ENCODE measurements at regions not wholly inside any gene's neighbourhood (a gene's known extent, or its start where the extent isn't known, plus 50 kb on each side); places are given as distances from the start of the nearest gene placed in this dataset.

DNA sequence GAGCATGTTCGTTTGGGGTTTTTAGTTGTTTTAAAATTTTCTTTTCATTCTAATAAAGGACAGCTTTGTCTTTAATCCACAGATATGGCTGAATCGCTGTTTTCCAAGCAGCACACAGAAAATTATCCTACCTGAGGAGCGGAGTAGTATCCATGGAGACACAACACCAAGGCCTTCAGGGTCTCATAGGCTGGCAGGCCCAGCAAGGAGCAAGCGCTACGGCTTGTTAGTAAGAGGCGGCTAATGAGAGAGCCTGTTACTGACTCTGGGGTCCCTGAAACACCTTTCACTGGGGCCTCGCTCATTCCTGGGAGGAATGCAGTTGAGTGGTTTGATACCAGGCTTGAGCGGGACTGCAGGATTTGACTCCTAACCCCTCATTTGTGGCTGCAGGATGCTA is 303.8 kb upstream of the CDH4 start:
- no peak for FAIRE-seq

GRCh38 chr20:60950561-60950960 is 301.5 kb upstream of the CDH4 start:
- no peak for FAIRE-seq

GRCh38 chr20:60950974-60951373 is 301.1 kb upstream of the CDH4 start:
- no peak for FAIRE-seq

DNA sequence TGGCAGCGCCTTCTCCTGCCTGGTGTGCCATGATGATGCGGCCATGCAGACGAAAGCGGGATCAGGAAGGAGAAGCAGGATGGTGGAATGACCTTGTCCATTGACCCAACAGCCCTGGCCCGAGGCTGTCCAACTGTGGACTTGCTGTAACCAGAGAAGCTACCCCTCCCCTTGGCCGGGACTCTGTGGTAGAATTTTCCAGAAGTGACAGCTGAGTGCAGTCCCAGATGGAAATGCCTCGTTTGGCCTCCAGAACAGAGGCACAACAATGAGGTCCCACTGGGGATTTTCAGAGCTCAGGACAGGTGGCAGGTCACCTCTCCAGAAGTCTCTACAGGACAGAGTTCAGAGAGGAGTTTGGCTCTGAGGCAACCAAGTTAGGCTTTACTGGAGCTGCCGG is 299.2 kb upstream of the CDH4 start:
- FAIRE-seq = no peak

DNA sequence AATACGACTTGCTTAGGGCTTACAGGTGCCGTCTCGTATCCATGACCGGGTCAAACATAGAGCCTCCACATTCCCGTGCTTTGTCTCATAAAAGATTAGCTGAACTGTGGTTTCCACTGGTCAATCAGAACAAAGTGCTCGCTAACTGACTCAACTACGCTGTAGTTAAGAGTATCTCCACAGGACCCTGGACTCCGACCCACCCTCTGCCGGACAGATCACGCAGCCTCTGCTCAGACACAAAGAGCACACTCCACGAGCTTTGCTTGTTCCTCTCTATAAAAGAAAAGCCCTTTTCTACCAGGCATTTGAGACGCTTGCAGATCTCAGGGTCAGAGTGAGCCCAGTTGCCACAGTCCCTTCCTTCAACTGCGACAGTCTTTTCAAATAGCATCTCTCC is 298.7 kb upstream of the CDH4 start:
- no peak for FAIRE-seq

DNA sequence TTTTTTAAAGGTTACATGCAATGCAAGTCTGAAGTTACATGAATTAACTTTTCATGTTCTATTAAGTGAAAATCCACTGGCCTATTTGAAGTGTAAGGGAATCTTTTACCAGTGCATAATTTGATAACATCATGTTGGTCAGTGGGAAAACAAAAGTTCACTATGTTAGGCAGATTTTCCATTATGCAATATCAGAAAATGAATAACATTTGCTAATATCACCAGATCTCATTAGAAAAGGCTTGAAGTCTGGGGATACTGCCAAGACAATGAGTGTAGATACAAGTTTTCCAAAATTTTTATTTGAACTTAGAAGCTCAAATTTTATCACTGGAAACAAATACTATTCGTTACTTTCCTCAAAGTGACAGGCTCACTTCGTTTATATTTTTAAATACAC is 296.4 kb upstream of the CDH4 start:
- no peak for FAIRE-seq

DNA sequence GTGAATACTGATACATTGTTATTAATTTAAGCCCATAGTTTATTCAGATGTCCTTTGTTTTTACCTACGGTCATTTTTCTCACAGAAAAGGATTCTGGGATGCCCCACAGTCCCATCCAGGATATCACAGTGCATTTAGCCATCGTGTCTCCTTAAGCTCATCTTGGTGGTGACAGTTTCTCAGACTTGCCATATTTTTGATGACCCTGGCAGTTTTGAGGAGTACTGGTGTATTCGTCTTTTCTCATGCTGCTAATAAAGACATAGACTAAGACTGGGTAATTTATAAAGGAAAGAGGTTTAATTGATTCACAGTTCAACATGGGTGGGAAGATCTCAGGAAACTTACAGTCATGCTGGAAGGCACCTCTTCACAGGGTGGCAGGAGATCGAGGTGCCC is 295.9 kb upstream of the CDH4 start:
- no peak for FAIRE-seq

GRCh38 chr20:60957621-60958020 is 294.4 kb upstream of the CDH4 start:
- FAIRE-seq = no peak

DNA sequence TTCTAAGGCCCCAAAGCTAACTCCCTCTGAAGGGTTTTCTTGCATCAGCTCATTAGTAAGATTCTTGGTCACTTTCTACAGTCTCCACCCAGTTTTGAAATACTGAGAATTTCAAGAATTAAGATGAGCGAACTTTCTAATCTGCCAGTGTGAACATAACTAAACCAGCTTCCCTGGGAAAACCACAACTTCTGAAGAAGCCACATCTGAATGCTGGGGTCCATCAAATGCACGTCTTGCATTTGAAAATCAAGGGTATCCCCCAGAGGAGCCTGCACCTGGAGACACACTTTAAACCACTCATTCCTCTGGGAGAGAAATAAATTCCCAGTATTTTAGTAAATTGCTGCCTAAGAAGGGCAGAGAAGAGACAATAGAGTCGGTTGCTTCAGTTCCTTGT is 292.1 kb upstream of the CDH4 start:
- no peak for FAIRE-seq

GRCh38 chr20:60960500-60960899 is 291.6 kb upstream of the CDH4 start:
- FAIRE-seq = no peak

DNA sequence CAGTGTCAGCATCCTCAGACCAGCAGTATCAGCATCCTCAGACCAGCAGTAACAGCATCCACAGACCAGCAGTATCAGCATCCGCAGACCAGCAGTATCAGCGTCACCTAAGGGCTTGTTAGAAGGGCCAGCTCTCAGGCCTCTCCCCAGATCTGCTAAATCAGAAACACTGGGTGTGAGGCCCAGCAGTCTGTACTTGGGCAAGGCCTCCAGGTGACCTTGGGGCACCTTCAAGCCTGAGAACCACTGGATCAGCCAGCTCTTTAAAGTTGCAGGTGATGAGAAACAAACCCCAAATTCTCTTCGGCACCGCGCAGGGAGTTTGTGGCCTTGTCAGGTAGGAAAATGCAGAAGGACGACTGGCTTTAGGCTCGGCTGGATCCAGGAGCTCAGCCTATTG is 290.5 kb upstream of the CDH4 start:
- FAIRE-seq = no peak

DNA sequence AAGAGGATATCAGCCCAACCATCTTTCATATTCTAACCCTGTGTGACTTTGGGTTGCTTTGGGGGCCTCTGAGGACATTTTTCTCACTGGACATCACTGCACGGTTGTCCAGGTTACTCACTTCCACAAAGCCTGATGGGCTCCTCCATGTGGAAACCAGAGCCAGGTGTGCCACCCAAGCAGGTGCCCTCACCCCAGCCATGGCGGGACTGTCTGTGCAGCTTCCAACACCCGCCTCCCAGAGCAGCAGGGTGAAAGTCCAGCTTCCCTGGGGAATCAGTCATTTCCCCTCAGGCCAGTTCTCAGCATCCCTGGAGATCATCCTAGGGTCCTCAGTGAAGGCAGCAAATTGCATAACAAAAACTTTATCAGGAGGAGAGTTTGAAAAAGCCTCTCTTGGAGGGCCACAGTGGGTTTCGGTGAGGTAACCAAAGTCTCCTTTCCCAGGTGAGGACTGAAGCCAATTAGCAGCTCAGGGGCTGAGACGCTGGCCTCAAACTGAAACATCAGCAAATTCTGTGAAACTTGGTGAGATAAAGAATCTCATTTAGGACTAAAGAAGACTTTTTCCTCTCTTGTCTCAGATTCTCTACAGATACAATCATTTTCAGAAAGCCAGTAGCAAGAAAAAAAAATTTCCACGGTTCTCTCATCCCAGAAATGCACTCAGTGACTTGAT is 289.6 kb upstream of the CDH4 start:
- FAIRE-seq = no peak

- FAIRE-seq = no peak
Measured at GRCh38 chr20:60963146-60963545, 288.9 kb upstream of the CDH4 start.

DNA sequence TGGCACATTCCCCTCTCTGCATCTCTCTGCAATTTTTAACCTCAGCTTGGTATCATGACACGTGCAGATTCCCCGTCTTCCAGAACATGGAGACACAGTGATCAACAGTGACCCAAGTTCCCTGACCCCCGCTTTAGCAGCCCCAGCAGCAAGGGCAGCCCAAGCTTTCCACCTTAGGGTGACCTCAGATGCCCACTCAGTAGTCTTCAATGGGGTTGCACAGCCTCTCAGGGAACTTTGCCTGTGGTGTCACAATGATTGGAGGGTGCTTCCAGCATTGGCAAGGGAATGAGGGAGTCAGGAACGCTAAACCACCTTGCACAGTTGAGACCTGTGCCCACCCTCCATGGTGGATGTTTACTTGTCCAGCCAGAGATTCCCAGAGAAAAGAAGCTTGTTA is 287.1 kb upstream of the CDH4 start:
- FAIRE-seq = no peak

GRCh38 chr20:60966031-60966430 is 286.0 kb upstream of the CDH4 start:
- no peak for FAIRE-seq

GRCh38 chr20:60966766-60967165 is 285.3 kb upstream of the CDH4 start:
- no peak for FAIRE-seq

DNA sequence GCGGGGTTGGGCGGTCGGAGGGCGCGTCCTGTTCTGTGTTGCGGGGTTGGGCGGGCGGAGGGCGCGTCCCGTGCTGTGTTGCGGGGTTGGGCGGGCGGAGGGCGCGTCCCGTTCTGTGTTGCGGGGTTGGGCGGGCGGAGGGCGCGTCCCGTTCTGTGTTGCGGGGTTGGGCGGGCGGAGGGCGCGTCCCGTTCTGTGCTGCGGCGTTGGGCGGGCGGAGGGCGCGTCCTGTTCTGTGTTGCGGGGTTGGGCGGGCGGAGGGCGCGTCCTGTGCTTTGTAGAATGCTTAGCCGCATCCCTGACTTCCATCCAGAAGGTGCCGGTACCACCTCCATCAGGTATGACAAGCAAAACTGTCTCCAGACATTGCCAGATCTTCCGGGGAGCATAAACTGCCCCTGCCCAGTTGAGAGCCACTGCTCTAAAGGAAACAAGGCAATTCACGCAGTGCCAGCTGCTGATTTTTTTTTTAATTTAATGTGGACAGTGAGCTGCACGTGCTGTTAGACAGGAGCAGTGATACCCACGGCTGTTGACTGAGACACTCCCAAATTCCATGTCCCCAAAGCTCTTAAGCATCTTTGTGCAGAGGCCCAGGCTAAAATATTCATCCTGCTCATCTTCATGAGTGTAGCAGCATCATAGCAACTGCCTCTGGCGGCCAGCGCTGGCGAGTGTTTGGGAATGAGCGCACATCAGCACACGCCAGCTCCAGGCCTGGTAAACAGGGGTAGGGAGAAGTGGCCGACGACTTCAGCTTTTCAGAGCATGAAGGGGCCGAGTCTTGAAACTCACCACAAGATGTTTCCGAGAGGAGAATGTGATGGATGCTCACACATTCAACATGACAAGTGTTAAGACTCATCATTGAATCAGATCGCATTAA is 284.4 kb upstream of the CDH4 start:
- no peak for FAIRE-seq

GRCh38 chr20:60968853-60969720 is 283.0 kb upstream of the CDH4 start:
- FAIRE-seq = no peak

DNA sequence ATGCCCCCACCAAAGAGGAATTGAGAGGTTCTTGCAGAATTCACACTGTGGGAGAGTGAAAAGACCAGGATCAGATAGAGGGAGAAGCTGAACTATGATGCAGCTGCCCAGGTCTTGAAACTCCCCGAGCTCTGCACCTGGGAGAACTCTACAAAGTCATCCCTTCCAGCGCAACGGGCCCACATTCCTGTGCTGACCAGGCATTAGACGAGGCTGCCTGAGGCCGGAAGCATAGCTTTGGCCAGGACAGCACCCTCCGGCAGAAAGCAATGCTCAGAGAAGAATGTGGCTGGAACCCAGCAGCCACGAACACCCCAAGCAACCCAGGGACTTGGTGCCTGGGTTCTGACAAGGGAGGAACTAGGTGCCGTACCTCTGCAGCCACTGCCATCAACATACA is 281.5 kb upstream of the CDH4 start:
- FAIRE-seq = no peak

DNA sequence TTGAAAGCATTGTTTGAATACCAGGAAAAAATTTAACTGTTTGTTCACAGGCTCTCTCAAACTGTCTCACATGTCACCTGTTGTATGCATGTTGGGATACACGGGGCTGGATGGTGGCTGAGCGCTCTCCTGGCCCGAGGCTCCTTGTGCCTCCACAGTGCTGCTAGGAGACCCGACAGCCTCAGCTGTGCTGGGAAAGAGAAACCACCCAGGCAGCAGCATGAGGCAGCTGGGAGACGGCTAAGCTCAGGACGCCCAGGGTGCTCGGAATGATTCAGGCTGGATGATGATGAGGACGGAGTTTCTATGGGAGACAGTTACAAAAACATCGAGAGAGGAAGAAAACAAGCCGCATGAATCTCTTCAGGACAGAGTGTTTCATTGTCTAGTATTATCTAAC is 278.0 kb upstream of the CDH4 start:
- no peak for FAIRE-seq

GRCh38 chr20:60974441-60974945 is 277.6 kb upstream of the CDH4 start:
- no peak for FAIRE-seq

DNA sequence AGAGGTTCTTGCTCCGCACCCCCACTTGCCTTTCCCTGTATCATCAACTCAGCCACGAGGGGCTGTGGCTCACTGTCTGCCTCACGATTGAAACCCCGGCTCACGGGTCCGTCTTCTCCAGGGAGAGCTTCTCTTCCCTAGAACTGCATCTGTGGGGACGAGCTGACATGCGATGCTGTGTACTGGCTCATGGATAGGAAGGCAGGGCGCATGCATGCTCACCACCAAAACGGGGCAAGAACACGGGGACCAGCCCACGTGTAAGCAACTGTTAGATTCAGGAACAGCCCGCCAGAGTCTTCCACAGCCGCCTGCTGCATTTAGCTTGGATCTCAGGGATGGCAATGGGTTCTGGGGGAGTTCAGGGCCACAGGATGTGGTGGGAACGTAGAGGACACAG is 275.9 kb upstream of the CDH4 start:
- FAIRE-seq = no peak

DNA sequence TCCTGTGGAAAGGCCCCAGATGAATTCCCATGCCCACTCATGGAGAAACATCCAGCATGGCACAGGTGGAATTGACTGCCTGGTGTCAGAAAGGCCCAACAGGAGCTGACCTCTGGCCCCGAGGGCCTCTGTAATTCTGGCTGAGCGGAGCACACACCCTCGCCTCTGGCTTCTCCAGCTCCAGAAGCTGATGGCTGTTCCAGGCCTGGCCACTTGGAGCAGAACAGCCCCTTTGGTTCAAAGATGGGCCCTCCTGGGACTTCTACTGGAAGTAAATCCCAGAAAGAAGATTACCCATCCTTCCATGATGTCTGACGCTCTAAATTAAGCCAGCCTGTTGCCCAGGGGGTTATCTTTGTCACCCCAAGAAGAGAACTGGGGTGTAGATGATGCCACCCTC is 275.1 kb upstream of the CDH4 start:
- FAIRE-seq = no peak

All from islet of Langerhans (tissue), 1 donor.